ENCODE measurements at regions not wholly inside any gene's neighbourhood (a gene's known extent, or its start where the extent isn't known, plus 50 kb on each side); places are given as distances from the start of the nearest gene placed in this dataset.

- Histone ChIP-seq H3K4me2 (no peak overlapping the region), H3K36me3 (replicated peaks; ENCODE audit: insufficient read depth, low read depth) (no peaks in the 10 kb centered on the region), H3K27ac (no peak overlapping the region), H3K9me3 (ENCODE audit: low read depth) (no peaks in the 10 kb centered on the region), H3K4me3 (no peak overlapping the region), H3K9me2 (replicated peaks; ENCODE audit: insufficient read depth) (no peaks in the 10 kb centered on the region), H3K27me3 (no peaks in the 10 kb centered on the region), H3K4me1 (ENCODE audit: insufficient read depth) (peaks cover 1% of the 10 kb centered on the region), H3K79me2 (no peaks in the 10 kb centered on the region), H4K20me1 (ENCODE audit: insufficient read depth, poor library complexity, severe bottlenecking) (no peaks in the 10 kb centered on the region), H2AFZ (no peak overlapping the region)
- TF ChIP-seq EZH2phosphoT487 (IDR thresholded peaks at IDR 0.05; ENCODE audit: low read depth, severe bottlenecking, unreplicated experiment) (no peak), EZH2 (IDR thresholded peaks at IDR 0.05; ENCODE audit: borderline replicate concordance) (no peak)
- TF ChIP-seq, protein P1, sequence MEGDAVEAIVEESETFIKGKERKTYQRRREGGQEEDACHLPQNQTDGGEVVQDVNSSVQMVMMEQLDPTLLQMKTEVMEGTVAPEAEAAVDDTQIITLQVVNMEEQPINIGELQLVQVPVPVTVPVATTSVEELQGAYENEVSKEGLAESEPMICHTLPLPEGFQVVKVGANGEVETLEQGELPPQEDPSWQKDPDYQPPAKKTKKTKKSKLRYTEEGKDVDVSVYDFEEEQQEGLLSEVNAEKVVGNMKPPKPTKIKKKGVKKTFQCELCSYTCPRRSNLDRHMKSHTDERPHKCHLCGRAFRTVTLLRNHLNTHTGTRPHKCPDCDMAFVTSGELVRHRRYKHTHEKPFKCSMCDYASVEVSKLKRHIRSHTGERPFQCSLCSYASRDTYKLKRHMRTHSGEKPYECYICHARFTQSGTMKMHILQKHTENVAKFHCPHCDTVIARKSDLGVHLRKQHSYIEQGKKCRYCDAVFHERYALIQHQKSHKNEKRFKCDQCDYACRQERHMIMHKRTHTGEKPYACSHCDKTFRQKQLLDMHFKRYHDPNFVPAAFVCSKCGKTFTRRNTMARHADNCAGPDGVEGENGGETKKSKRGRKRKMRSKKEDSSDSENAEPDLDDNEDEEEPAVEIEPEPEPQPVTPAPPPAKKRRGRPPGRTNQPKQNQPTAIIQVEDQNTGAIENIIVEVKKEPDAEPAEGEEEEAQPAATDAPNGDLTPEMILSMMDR (IDR thresholded peaks at IDR 0.05; ENCODE audit: poor library complexity): no peak
- WGBS (ENCODE audit: low lambda C conversion rate, missing lambda C conversion rate): 92% methylated on average over 9 of the region's 9 CpGs
- no peak for DNase-seq (ENCODE audit: low spot score)
Measured at GRCh38 chr15:70313099-70314017, 215.6 kb upstream of the TLE3 start.

- TF ChIP-seq EZH2phosphoT487 (IDR thresholded peaks at IDR 0.05; ENCODE audit: low read depth, severe bottlenecking, unreplicated experiment) (no peak), EZH2 (IDR thresholded peaks at IDR 0.05; ENCODE audit: borderline replicate concordance) (no peak)
- TF ChIP-seq, protein P1 (IDR thresholded peaks at IDR 0.05; ENCODE audit: poor library complexity): no peak
- Histone ChIP-seq H3K4me2 (no peak overlapping the region), H3K4me1 (ENCODE audit: insufficient read depth) (no peaks in the 10 kb centered on the region), H3K79me2 (no peaks in the 10 kb centered on the region), H3K4me3 (no peak overlapping the region), H3K27me3 (no peaks in the 10 kb centered on the region), H2AFZ (no peak overlapping the region), H3K9me2 (replicated peaks; ENCODE audit: insufficient read depth) (no peaks in the 10 kb centered on the region), H4K20me1 (ENCODE audit: insufficient read depth, poor library complexity, severe bottlenecking) (no peaks in the 10 kb centered on the region), H3K27ac (no peak overlapping the region), H3K36me3 (replicated peaks; ENCODE audit: insufficient read depth, low read depth) (no peaks in the 10 kb centered on the region), H3K9me3 (ENCODE audit: low read depth) (no peaks in the 10 kb centered on the region)
- no peak for DNase-seq (ENCODE audit: low spot score)
- WGBS (ENCODE audit: low lambda C conversion rate, missing lambda C conversion rate): 60% methylated on average over 1 of the region's 1 CpG
Measured at GRCh38 chr15:70311821-70312220, 214.1 kb upstream of the TLE3 start.

DNA sequence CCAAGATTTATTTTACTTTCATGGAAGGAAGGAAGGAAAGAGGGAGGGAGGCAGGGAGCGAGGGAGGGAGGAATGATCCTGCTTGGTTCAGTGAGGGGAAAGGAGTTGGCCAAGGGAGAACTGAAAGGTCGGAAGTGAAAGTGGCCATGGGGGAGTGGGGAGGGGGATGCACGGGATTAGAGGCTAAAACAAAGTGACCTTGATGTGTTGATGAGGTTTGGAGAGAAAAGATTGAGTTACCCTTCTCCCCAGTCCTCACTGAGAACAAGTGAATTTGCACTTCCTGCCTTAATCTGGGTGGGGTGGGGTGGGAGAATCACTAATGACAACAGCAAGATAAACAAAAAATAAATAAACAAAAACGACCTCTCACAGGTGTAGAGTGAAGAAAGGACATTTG lies 212.0 kb upstream of the TLE3 start:
- no peaks in the 10 kb centered on the region for H3K9me2 ChIP-seq (replicated peaks; ENCODE audit: insufficient read depth)
- WGBS (ENCODE audit: low lambda C conversion rate, missing lambda C conversion rate): 33% methylated on average over 4 of the region's 4 CpGs
- H3K4me3 ChIP-seq: no peak overlapping the region
- H3K27ac ChIP-seq: no peak overlapping the region
- no peaks in the 10 kb centered on the region for H3K36me3 ChIP-seq (replicated peaks; ENCODE audit: insufficient read depth, low read depth)
- no peak overlapping the region for H3K4me2 ChIP-seq
- no peaks in the 10 kb centered on the region for H3K9me3 ChIP-seq (ENCODE audit: low read depth)
- no peaks in the 10 kb centered on the region for H3K27me3 ChIP-seq
- DNase-seq (ENCODE audit: low spot score): no peak
- H3K4me1 ChIP-seq (ENCODE audit: insufficient read depth): no peaks in the 10 kb centered on the region
- TF ChIP-seq EZH2phosphoT487 (IDR thresholded peaks at IDR 0.05; ENCODE audit: low read depth, severe bottlenecking, unreplicated experiment) (no peak), EZH2 (IDR thresholded peaks at IDR 0.05; ENCODE audit: borderline replicate concordance) (no peak)
- TF ChIP-seq, protein P1 (IDR thresholded peaks at IDR 0.05; ENCODE audit: poor library complexity): no peak
- H3K79me2 ChIP-seq: no peaks in the 10 kb centered on the region
- H4K20me1 ChIP-seq (ENCODE audit: insufficient read depth, poor library complexity, severe bottlenecking): no peaks in the 10 kb centered on the region
- no peak overlapping the region for H2AFZ ChIP-seq

Data from hepatocyte (in vitro differentiated cells).